IPS DF 4.7 (cell line): ENCODE measurements at regions not wholly inside any gene's neighbourhood (a gene's known extent, or its start where the extent isn't known, plus 50 kb on each side); places are given as distances from the start of the nearest gene placed in this dataset.

Experiments
- DNase-seq: peaks from one replicate; pipeline ENCODE4 v3.0.0-alpha.2; 2013; ENCODE audit warnings: low spot score; ENCODE audit errors: extremely low read depth

DNA sequence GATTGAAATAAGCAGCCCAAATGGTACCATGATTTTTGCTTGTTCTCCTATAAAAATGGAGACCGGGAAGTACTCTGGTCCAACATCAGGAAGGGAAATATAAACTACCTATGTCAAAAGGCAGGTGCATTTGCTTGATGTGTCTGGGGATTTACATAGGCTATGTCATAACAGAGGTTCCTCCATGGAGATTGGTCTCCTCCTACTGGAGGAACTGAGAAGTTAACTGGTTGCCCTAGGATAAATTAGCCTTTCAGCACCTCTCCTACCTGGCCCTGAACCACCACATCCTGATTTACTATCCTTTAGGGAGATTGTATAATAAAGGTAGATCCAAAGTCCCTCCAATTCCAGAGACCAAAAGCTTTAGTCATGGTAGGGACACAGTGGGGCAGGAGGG, 1109.3 kb upstream of the B3GALT2 start:
- peak; percentile 36 for DNase-seq

DNA sequence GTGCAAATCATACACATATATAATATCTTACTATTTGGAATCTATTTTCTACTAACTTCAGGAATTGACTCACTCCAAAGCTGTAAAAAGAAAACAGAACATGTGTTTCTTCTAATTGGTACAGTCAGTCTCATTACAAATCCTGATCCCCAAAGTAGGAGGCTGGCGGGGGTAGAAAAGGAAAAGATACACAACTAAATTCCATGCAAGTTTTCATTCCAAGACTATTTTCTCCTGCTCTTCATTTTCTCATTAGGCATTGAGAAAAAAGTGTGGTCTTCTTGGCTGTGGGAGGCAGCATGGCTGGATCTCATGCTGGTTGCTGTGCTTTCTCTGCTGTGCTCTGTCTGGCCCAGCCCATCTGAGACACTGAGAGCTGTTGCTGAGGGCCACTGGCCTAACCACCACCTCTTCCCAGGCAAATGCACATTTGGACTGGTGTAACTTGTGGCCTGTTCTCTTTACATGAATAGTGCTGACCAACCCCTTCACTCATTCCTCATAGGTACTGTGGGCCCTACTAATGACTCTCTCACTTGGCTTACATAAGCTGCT, 1107.5 kb upstream of the B3GALT2 start:
- no peak for DNase-seq

DNA sequence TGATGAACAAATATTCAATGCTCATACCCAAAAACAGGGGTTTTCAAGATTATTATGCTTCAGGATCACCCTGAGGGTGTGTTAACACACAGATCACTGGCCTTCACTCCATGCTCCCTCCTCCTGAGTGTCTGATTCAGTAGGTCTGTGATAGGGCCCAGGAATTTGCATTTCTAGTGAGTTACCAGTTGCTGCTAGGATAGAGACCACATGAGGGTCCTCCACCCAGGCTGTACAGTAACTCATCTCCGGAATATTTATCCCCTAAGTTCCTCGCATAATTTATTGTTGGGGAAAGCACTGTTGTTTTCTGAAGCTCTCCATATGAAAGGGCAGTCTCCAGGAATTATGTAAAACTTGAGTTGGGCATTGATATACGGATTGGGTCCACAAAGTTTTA, 1106.6 kb upstream of the B3GALT2 start:
- DNase-seq = no peak

DNA sequence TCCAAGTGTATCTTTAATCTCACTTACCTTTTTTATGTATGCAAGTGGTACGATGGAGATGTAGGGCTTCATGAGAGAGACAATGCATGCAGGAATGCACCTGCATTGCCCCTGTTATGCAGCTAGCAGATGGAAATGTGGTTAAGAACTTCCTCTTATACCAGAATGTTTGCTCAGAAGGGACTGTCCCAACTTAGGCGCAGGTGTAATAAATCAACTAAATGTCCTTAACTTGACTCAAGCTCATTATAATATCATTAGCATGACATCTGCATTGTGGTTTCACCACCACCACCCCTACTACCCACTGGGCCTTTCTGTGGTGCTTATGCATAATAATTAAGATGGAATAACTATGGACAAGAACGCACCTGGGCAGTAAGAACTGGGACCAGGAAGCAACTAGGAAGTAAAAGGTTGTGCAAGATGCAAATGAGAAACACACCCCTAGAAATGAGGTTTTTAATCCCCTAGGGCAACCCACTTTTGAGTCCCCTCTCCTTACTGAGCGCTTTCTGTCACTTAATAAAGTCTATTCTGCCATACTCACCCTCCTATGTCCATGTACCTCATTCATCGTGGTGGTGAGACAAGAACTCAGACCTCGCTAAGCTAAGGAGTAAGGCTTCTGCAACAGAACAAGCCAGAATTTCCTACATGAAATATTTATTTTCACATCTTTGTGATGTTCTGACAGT, 1103.3 kb upstream of the B3GALT2 start:
- DNase-seq = no peak

DNA sequence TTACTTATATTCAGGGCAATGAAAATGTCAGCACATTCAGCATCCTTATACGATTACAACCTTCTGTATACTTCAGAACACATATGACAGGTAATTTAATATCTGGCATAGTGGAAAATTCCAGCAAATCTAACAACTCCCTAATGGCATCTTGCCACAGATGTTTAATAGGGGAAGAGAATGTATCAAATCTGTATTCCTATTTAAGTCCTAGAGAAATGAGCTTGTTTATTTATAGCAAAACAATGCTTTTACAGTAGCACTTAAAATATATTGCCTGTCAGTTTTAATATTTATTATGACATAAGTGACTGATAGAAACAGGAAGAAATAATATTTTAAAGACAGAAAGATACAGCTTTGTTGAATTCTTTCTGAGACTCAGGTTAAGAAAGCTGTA, 1101.8 kb upstream of the B3GALT2 start:
- DNase-seq = no peak

DNA sequence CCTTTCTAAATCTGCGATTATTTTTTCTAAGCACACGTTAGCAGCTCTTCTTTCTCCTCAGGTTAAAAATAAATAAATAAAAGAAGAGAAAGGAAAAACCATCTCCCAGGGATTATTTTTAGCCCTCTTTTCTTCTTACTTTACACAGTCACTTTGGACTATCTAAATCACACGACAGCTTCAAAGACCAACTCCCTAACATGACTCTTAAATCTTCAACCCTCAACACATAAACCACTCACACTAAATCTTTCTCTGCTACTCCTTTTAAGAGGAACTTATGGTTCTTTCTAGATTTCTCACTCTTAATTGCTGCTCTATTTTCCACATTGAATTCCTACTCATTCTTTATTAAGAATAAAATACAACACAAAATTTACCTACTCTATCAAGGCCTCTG, 1095.0 kb upstream of the B3GALT2 start:
- DNase-seq = no peak

DNA sequence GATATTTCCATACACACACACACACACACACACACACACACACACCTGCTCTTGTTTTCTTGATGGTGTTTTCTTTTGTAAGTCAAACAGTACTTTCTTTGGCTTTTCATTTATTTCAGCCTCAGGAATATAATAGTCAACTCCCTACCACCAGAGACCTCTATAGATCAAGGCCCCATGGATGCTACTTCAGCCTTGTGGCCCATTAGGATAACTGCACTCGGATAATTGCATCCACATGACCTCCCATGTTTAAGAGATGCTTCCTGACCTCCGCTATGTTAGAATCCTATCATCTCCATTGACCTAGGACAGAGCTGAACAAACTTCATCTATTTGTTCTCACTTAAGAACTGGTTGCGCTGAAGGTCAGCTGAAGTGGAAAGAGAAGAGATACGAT, 1094.0 kb upstream of the B3GALT2 start:
- DNase-seq = no peak

DNA sequence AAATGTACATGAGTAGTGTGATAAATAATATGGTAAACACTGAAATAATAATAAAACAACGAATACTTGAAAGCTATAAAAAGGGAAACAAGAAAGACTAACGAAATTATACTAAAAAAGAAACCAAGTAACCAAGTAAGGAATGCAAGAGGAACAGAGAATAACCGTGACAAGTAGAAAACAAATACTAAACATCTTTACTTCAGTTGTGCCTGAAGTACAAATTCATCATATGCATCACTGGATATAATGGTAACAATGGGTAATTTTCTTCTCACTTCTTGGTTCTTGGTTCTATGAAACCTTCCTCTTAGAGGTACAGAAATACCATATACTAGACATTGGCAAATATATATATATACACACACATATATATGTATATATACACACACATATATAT, 1093.6 kb upstream of the B3GALT2 start:
- DNase-seq = no peak

DNA sequence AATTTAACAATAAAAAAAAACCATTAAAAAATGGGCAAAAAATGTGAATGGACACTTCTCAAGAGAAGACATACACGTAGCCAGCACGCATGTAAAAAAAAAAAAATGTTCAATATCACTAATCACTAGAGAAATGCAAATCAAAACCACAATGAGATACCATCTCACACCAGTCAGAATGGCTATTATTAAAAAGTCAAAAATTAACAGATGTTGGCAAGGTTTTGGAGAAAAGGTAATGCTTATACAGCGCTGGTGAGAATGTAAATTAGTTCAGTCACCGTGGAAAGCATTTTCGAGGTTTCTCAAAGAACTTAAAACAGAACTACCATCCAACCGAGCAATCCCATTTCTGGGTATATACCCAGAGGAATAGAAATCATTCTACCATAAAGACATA, 1091.5 kb upstream of the B3GALT2 start:
- no peak for DNase-seq

DNA sequence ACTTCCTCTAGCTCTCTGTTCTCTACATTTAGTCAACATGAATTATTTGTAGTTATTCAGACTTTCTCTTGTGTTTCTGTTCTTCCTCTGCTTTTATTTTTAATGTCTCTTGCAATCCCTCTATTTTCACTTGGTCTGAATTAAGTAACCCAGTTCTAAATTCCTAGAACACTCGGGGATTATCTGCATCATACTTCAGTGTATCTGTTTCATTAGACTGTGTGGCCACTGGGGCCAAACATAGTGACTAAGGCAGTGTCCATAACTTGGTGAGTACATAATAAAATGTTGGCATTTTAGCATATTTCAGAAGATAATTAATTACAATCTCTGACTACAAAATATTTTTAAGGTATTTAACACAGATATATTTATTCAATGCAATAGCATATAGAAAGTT, 1087.2 kb upstream of the B3GALT2 start:
- no peak for DNase-seq

DNA sequence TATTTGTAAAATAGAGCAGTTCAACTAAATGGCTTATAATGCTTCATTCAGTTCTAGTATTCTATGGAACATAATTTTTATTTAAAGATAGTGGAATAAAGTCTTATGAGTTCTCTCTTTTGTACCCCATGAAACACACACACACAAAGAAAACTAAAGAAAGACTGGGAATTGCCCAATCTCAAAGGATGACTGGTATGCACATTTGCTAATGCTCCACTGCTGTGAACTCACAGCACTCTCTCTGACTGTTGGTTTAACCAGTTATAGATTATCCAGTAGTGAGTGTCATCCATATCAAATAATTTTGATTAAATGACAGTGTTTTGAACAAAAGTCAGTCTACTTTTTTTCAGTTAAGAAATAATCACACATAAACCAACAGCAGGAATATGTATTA, 1082.4 kb upstream of the B3GALT2 start:
- DNase-seq = no peak

DNA sequence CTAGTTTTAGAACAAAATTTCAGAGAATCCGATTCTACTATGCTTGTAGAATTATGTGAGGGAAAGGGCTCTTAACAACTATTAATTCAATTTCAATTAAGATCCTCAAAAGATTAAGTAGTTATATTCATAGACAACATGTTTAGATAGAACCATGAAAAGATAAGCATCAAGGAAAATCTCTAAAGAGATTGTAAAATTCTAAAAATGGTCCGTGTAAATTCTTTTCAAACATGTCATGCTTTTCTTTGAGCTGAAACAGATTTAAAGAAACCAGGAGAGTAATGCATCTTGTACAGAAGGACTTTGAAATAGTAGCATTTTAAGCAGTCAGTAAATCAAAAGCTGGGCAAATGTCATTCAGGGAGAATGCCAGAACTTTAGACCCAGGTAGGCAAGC, 1080.6 kb upstream of the B3GALT2 start:
- DNase-seq = no peak

DNA sequence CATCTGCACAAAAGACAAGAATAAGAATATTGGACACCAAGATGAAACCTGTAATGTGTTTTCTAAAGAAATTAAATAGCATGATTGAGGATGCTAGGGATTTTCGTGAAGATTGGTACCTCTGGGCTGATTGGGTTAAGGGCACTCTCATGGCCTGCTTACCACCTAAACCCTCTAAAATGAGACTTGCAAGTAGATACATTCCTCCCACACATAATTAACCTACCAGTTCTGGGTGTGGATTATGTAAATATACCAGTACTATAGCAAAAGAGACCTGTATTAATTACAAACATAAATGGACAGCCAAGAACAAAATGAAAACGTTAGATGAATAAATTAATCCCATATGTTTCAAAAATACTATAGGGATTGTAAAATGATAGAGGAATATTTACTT, 1069.6 kb upstream of the B3GALT2 start:
- no peak for DNase-seq

DNA sequence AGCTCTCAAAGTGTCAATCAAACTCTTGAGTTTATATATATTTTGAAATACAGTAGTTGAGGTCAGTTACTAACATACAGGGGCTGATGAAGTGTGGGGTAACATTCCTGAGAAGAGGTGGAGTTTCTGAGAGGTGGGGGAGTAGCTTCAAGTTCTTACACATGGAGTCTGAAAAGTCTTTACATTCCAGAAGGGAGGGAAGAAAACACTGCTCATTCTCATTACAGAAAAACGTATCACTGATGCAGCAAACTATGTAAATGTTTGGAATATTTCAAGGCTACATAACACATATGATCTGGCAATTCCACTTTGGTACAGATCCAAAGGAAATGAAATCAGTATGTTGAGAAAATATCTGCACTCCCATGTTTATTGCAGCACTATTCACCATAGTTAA, 1065.8 kb upstream of the B3GALT2 start:
- DNase-seq = no peak

DNA sequence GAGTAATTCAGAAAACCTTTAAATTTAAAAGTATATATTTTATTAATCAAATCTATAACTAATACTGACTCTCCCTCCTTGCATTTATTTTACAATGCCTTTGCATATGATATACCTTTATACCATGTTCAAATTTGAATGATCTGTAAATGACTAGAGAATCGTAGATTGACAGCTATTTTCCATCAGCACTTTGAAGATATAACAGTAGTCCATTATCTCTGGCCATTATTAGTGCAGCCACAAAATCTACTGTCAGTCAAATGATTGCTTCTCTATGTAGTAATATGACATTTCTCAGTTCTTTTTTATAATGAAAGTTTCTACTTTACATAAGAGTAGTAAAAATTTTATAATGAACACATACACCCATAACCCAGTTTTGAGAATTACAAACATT, 1054.8 kb upstream of the B3GALT2 start:
- no peak for DNase-seq

DNA sequence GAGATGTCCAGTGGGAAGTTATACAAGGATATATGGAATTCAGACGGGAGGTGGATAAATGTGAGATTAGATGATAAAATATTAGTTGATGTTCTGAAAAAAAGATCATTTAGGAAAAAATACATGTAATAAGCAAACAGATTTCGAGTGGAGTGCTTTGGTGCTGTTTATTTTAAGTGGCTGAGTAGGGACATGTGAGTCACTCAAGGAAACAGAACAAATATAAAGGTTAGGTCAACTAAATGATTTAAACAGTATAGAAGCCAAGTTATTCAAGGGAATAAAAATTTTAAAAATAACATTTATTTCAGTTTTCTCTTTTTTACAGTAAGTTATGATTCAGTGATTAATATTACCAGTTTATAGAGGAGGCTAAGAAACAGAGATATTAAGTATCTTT, 1046.7 kb upstream of the B3GALT2 start:
- DNase-seq = no peak

DNA sequence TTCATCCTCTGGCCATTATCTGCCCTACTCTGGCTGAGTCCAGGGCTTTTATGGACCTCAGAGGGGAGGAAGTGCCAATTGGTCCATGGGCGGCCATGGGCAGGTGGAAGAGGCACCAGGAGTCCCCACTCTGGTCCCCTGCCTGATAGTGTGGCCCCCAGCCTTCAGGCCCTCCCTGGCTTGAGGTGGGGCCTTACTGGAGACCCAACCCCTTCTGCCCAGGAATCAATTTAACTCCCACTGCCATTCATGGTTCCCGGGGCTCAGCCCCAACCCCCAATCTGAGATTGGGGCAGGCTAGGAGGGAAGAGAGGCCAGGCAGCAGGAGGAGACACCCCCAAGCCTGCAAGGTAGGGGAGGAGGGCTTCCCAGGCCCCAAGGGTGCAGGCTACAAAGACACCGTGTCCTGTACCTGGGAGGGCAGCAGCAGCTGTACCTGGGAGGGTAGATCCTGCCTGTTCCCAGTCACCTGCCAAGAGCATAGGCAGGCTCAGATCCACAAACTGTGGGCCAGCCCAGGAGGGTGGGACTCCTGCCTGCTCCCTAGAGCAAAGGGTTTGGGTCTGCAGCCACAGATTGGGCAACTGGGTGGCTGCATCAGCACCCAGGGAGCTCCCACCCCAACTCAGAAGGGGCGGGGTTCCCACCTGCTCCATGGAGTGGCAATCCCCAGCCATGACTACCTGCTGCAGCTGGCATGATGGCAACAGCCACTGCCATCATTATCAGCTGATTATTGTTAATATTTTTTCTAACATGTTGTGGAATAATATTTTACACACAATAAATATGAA, 1044.1 kb upstream of the B3GALT2 start:
- no peak for DNase-seq

DNA sequence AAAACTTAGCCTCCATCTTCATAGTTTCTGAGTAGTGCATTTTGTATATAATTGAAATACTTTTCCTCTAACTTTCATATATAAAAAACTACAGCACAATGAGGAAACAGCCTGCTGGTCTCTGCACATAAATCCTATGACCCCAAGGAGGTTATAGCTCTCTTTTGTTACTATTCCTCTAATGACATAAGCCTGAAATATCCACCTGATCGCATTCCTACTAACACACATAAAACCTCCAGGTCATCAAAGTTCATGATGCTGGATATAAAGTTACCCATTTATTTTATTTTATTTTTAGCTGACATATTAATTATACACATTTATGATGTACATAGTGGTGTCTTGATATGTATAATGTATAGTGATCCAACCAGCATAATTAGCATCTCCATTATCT, 1042.0 kb upstream of the B3GALT2 start:
- DNase-seq = no peak

DNA sequence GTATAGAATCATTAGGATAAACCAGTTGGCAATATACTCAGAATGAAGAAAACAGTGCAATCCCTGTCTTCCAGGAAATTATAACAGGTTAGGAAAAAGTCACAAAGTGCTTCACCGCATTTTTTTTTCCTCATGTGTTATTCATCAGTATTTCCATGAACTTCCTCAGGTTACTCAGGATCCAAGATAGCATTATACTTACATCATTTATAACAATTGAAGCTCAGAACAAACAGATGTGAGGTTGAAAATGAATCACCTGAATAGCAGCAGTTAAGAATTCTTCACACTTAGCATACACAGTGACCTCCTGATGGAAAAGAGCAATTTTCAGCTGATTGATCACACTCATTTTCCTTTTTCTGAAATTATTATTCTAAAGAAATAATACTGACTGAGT, 1040.7 kb upstream of the B3GALT2 start:
- no peak for DNase-seq

DNA sequence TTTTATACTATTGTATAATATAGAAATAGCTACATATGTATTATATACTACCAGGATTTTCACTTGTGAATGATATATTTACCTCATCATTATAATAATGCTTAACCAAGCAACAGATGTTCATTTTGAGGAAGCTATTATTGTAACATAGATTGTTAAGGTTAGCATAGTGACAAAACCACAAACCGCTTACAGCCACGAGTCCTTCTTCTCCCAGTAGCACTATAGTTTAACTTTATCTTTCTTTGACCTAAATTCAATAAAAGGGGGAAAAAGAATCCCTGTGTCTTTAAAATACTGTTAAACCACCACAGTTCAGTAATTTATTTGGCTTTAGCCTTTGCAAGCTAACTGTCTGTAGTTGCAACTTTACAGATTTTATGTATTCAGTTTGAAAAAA, 1039.4 kb upstream of the B3GALT2 start:
- no peak for DNase-seq

DNA sequence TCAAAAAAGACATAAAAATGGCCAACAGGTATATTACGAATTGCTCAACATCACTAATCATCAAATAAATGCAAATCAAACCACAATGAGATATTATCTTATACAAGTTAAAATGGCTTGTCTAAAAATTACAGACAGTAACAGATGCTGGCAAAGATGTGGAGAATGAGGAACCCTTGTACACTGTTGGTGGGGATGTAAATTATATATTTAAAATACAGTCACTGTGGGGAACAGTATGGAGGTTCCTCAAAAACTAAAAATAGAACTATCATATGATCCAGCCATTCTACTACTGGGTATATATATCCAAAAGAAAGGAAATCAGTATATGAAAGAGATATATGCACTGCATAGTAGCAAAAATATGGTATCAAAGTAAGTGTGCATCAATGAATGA, 1037.2 kb upstream of the B3GALT2 start:
- DNase-seq = no peak

DNA sequence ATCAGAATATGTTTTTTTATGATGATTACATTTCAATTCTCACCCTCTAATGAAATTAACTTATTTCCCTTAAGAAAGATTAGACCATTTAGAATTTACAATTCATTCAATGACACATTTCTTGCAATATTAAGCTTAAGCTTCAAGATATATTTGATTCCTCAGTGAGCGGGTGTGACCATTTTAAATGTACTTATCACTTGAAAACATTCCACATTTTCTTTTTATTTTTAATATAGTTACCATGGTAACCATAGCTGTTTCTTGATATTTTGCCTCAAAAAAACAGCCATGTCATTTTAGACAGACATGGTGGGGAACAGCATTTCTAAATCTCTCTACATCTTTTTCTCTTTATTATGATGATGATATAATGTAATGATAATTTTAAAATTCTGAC, 1029.0 kb upstream of the B3GALT2 start:
- DNase-seq = no peak

DNA sequence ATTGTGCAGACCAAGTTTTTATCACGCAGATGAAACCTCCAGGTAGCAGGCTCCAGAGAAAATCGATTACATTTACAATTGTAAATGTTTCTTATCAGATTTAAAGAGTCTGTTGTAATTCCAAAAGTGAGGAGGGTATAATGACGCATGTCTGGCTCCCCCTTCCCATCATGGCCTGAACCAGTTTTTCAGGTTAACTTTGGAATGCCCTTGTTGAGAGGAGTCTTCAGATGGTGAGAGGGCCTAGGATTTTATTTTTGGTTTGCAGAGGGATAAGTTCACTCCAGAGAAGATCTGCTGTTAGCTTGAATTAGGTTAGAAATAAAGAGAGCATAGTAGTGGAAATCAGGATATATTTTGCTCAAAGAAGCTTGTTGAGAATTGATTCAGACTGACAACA, 1028.3 kb upstream of the B3GALT2 start:
- DNase-seq = no peak
